ENCODE measurements at regions not wholly inside any gene's neighbourhood (a gene's known extent, or its start where the extent isn't known, plus 50 kb on each side); places are given as distances from the start of the nearest gene placed in this dataset.

- Histone ChIP-seq H3K27ac (ENCODE audit: low read depth, low read length) (no peak overlapping the region), H3K4ac (replicated peaks; ENCODE audit: insufficient read length, low read depth, low read length) (no peak overlapping the region), H3K9me3 (ENCODE audit: insufficient read depth in 2 of 2, low read depth in 1 of 2, low read length in 1 of 2) (no peaks in the 10 kb centered on the region), H2AFZ (ENCODE audit: low read length) (no peak overlapping the region), H4K91ac (replicated peaks; ENCODE audit: insufficient read length, low read length) (no peak overlapping the region), H3K14ac (ENCODE audit: insufficient read length) (no peak overlapping the region), H4K5ac (ENCODE audit: insufficient read length, low read depth, low read length) (no peak overlapping the region), H2BK12ac (ENCODE audit: low read depth, low read length) (no peak overlapping the region), H3K56ac (replicated peaks; ENCODE audit: insufficient read length, low read depth, low read length) (no peak overlapping the region), H3K36me3 (ENCODE audit: control insufficient read depth in 2 of 4, insufficient read depth in 4 of 4, low read length in 3 of 4) (no peaks in the 10 kb centered on the region), H3K79me1 (ENCODE audit: low read depth, low read length) (no peaks in the 10 kb centered on the region; the same call in 1 of the 2 replicates), H4K8ac (ENCODE audit: extremely low read depth, insufficient read depth, low read length) (no peak overlapping the region), H2BK15ac (ENCODE audit: low read length) (no peak overlapping the region), H2BK120ac (replicated peaks; ENCODE audit: low read depth, low read length) (no peak overlapping the region), H3K23ac (ENCODE audit: insufficient read length) (no peak overlapping the region), H3K4me1 (replicated peaks in 1 of 4; ENCODE audit: control insufficient read depth in 3 of 4, insufficient read depth in 4 of 4, low read length in 3 of 4) (peaks cover 0 to 4% (median 0%) of the 10 kb centered on the region in 4 experiments; a peak in 2 of 7 replicates), H2AK5ac (ENCODE audit: low read depth, low read length) (no peak overlapping the region), H2BK20ac (ENCODE audit: low read length) (no peak overlapping the region), H4K20me1 (replicated peaks in 1 of 2; ENCODE audit: control insufficient read depth in 1 of 2, insufficient read depth in 2 of 2, low read length in 2 of 2) (no peaks in the 10 kb centered on the region), H3K27me3 (replicated peaks in 1 of 4; ENCODE audit: control insufficient read depth in 3 of 4, extremely low read depth in 1 of 4, insufficient read depth in 3 of 4, low read length in 3 of 4) (no peaks in the 10 kb centered on the region; a peak in 1 of 7 replicates), H3K79me2 (ENCODE audit: control insufficient read depth in 1 of 2, insufficient read depth in 2 of 2, low read length in 2 of 2) (no peaks in the 10 kb centered on the region), H2BK5ac (ENCODE audit: low read depth, low read length) (no peak overlapping the region), H3K4me3 (ENCODE audit: extremely low read depth in 1 of 4, insufficient read depth in 2 of 4, low read depth in 3 of 4, low read length in 4 of 4) (no peak overlapping the region), H3K9ac (replicated peaks in 1 of 4; ENCODE audit: extremely low read depth in 1 of 4, low read depth in 3 of 4, low read length in 3 of 4) (no peak overlapping the region), H3K23me2 (ENCODE audit: low read depth, low read length) (no peaks in the 10 kb centered on the region), H3K4me2 (ENCODE audit: insufficient read depth in 1 of 2, low read depth in 2 of 2, low read length in 2 of 2) (no peak overlapping the region), H3K18ac (ENCODE audit: extremely low read depth, low read length) (no peak overlapping the region)
- POLR2A ChIA-PET (ENCODE audit: partially characterized antibody), result no interaction called here
- 94% methylated on average over 2 of the region's 2 CpGs; no CpG with 5 or more reads in 1 of the 2 experiments for WGBS, 2 experiments (ENCODE audit: extremely low coverage in 1 of 2, insufficient coverage in 1 of 2, insufficient read length in 1 of 2, insufficient replicate concordance in 2 of 2, low coverage in 1 of 2, low lambda C conversion rate in 2 of 2, missing lambda C conversion rate in 1 of 2)
- FAIRE-seq (no peak), DNase-seq (ENCODE audit: low read depth in 1 of 2, low spot score in 2 of 2) (no peak)
- TF ChIP-seq KDM5A (IDR thresholded peaks at IDR 0.05; ENCODE audit: low read length), result no peak
- no peak for TF ChIP-seq SIX5 (IDR thresholded peaks at IDR 0.05; ENCODE audit: low read depth, low read length)
- TF ChIP-seq POU5F1 (IDR thresholded peaks at IDR 0.05; ENCODE audit: low read depth, low read length), result no peak
- CTCF ChIA-PET (ENCODE audit: partially characterized antibody), result no interaction called here
Observed at GRCh38 chr5:6178846-6179532, 199.4 kb downstream of the MED10 start.

All from H1 (cell line).